ENCODE measurements at regions not wholly inside any gene's neighbourhood (a gene's known extent, or its start where the extent isn't known, plus 50 kb on each side); places are given as distances from the start of the nearest gene placed in this dataset.

GRCh38 chr4:189285377-189285776, 655.3 kb upstream of the FRG1 start:
- TF ChIP-seq POLR2A (IDR thresholded peaks at IDR 0.05) (no peak), CTCF (IDR thresholded peaks at IDR 0.05) (no peak)
